ENCODE measurements at regions not wholly inside any gene's neighbourhood (a gene's known extent, or its start where the extent isn't known, plus 50 kb on each side); places are given as distances from the start of the nearest gene placed in this dataset.

GRCh38 chr2:150643114-150643725 is 155.8 kb upstream of the RND3 start:
- TF ChIP-seq EZH2 (optimal IDR thresholded peaks at IDR 0.05; ENCODE audit: low read depth, low read length) (no peak), CTCF (IDR thresholded peaks at IDR 0.05; ENCODE audit: low read length) (no peak), EZH2phosphoT487 (IDR thresholded peaks at IDR 0.05; ENCODE audit: low read length) (no peak)
- H3F3A ChIP-seq (ENCODE audit: insufficient read depth, low read length): no peaks in the 10 kb centered on the region
- no peak overlapping the region for H3K9ac ChIP-seq (ENCODE audit: low read length)
- H2AFZ ChIP-seq (ENCODE audit: low read length): no peak overlapping the region
- H3K27ac ChIP-seq (ENCODE audit: low read length): no peak overlapping the region
- no peaks in the 10 kb centered on the region for H3K9me2 ChIP-seq (replicated peaks; ENCODE audit: insufficient read depth, low read length)
- no peaks in the 10 kb centered on the region for H3K79me2 ChIP-seq (ENCODE audit: low read length)
- H3K4me3 ChIP-seq (ENCODE audit: low read length): no peak overlapping the region
- H4K20me1 ChIP-seq (ENCODE audit: insufficient read depth, low read length): no peaks in the 10 kb centered on the region
- no peak for DNase-seq
- H3K4me1 ChIP-seq (ENCODE audit: low read length): no peaks in the 10 kb centered on the region
- no peaks in the 10 kb centered on the region for H3K36me3 ChIP-seq (replicated peaks; ENCODE audit: insufficient read depth, low read length)
- no peaks in the 10 kb centered on the region for H3K9me3 ChIP-seq (replicated peaks; ENCODE audit: insufficient read depth, low read length)
- no peaks in the 10 kb centered on the region for H3K27me3 ChIP-seq (replicated peaks; ENCODE audit: insufficient read depth, low read length)
- no peak overlapping the region for H3K4me2 ChIP-seq (ENCODE audit: low read depth, low read length)

- Histone ChIP-seq H3K4me1 (ENCODE audit: low read length) (no peaks in the 10 kb centered on the region), H3K27ac (ENCODE audit: low read length) (no peak overlapping the region), H3K9ac (ENCODE audit: low read length) (no peak overlapping the region)
These were observed 152.6 kb upstream of the RND3 start for GRCh38 chr2:150640039-150640438.

GRCh38 chr2:150639383-150639782 is 151.9 kb upstream of the RND3 start:
- Histone ChIP-seq H3K9me2 (replicated peaks; ENCODE audit: insufficient read depth, low read length) (no peaks in the 10 kb centered on the region), H3F3A (ENCODE audit: insufficient read depth, low read length) (no peaks in the 10 kb centered on the region), H3K27ac (ENCODE audit: low read length) (no peak overlapping the region), H3K4me3 (ENCODE audit: low read length) (no peak overlapping the region; the same call in 1 of the 2 replicates), H3K27me3 (replicated peaks; ENCODE audit: insufficient read depth, low read length) (no peaks in the 10 kb centered on the region), H3K9ac (ENCODE audit: low read length) (no peak overlapping the region), H3K4me1 (ENCODE audit: low read length) (no peaks in the 10 kb centered on the region), H3K4me2 (ENCODE audit: low read depth, low read length) (0 out of 2 replicates have a peak overlapping the region, but pooled peaks have one; percentile 36), H3K79me2 (ENCODE audit: low read length) (no peaks in the 10 kb centered on the region), H3K9me3 (replicated peaks; ENCODE audit: insufficient read depth, low read length) (no peaks in the 10 kb centered on the region), H3K36me3 (replicated peaks; ENCODE audit: insufficient read depth, low read length) (no peaks in the 10 kb centered on the region), H4K20me1 (ENCODE audit: insufficient read depth, low read length) (no peaks in the 10 kb centered on the region), H2AFZ (ENCODE audit: low read length) (no peak overlapping the region)
- no peak for DNase-seq
- TF ChIP-seq EZH2 (optimal IDR thresholded peaks at IDR 0.05; ENCODE audit: low read depth, low read length) (no peak), EZH2phosphoT487 (IDR thresholded peaks at IDR 0.05; ENCODE audit: low read length) (no peak), CTCF (IDR thresholded peaks at IDR 0.05; ENCODE audit: low read length) (no peak)

More at GRCh38 chr2:150640039-150640438, 152.6 kb upstream of the RND3 start:
- H3F3A ChIP-seq (ENCODE audit: insufficient read depth, low read length): no peaks in the 10 kb centered on the region
- no peaks in the 10 kb centered on the region for H3K9me3 ChIP-seq (replicated peaks; ENCODE audit: insufficient read depth, low read length)
- H3K79me2 ChIP-seq (ENCODE audit: low read length): no peaks in the 10 kb centered on the region
- peak overlapping the region; percentile 35; the same call in 1 of the 2 replicates for H3K4me3 ChIP-seq (ENCODE audit: low read length)
- H2AFZ ChIP-seq (ENCODE audit: low read length): no peak overlapping the region
- no peaks in the 10 kb centered on the region for H3K36me3 ChIP-seq (replicated peaks; ENCODE audit: insufficient read depth, low read length)
- H3K9me2 ChIP-seq (replicated peaks; ENCODE audit: insufficient read depth, low read length): no peaks in the 10 kb centered on the region
- H4K20me1 ChIP-seq (ENCODE audit: insufficient read depth, low read length): no peaks in the 10 kb centered on the region
- peak overlapping the region; percentile 36; the same call in 1 of the 2 replicates for H3K4me2 ChIP-seq (ENCODE audit: low read depth, low read length)
- TF ChIP-seq CTCF (IDR thresholded peaks at IDR 0.05; ENCODE audit: low read length): no peak
- TF ChIP-seq EZH2phosphoT487 (IDR thresholded peaks at IDR 0.05; ENCODE audit: low read length): no peak
- no peak for TF ChIP-seq EZH2 (optimal IDR thresholded peaks at IDR 0.05; ENCODE audit: low read depth, low read length)
- no peak for DNase-seq
- no peaks in the 10 kb centered on the region for H3K27me3 ChIP-seq (replicated peaks; ENCODE audit: insufficient read depth, low read length)
